HG03108 (cell line): ENCODE measurements at regions not wholly inside any gene's neighbourhood (a gene's known extent, or its start where the extent isn't known, plus 50 kb on each side); places are given as distances from the start of the nearest gene placed in this dataset.

Experiments
- ATAC-seq: cut with Tn5 transposase; IDR thresholded peaks from one replicate; pipeline ENCODE4 v1.9.1; 2021; ENCODE audit warnings: moderate library complexity; ENCODE audit not compliant: unreplicated experiment

GRCh38 chr1:56002231-56002630 lies 577.1 kb downstream of the PLPP3 start:
- no peak for ATAC-seq

- ATAC-seq, result no peak
These were observed 578.9 kb downstream of the PLPP3 start for GRCh38 chr1:56000424-56000823.

- ATAC-seq, result no peak
These were observed 581.8 kb downstream of the PLPP3 start for GRCh38 chr1:55997536-55997935.

- no peak for ATAC-seq
These were observed 585.6 kb downstream of the PLPP3 start for GRCh38 chr1:55993646-55994318.

- no peak for ATAC-seq
These were observed 589.4 kb downstream of the PLPP3 start for GRCh38 chr1:55990007-55990406.

- ATAC-seq, result no peak
These were observed 590.4 kb downstream of the PLPP3 start for GRCh38 chr1:55988963-55989452.

GRCh38 chr1:55987491-55988249 lies 591.7 kb downstream of the PLPP3 start:
- ATAC-seq, result no peak

GRCh38 chr1:55986003-55986402 lies 593.4 kb downstream of the PLPP3 start:
- ATAC-seq, result no peak

- ATAC-seq, result no peak
These were observed 598.2 kb downstream of the PLPP3 start for GRCh38 chr1:55981010-55981650.

GRCh38 chr1:55980582-55980981 lies 598.8 kb downstream of the PLPP3 start:
- no peak for ATAC-seq

GRCh38 chr1:55974714-55975441 lies 604.5 kb downstream of the PLPP3 start:
- no peak for ATAC-seq

GRCh38 chr1:55970526-55971110 lies 608.7 kb downstream of the PLPP3 start:
- ATAC-seq, result no peak

- ATAC-seq, result no peak
These were observed 610.0 kb downstream of the PLPP3 start for GRCh38 chr1:55969322-55969721.

GRCh38 chr1:55968661-55969060 lies 610.7 kb downstream of the PLPP3 start:
- ATAC-seq, result no peak

- ATAC-seq, result no peak
These were observed 613.3 kb downstream of the PLPP3 start for GRCh38 chr1:55965981-55966461.

- ATAC-seq, result no peak
These were observed 616.9 kb downstream of the PLPP3 start for GRCh38 chr1:55962472-55962871.

- ATAC-seq, result no peak
These were observed 620.2 kb downstream of the PLPP3 start for GRCh38 chr1:55959136-55959548.

GRCh38 chr1:55958498-55958897 lies 620.9 kb downstream of the PLPP3 start:
- ATAC-seq, result no peak

GRCh38 chr1:55957276-55957675 lies 622.1 kb downstream of the PLPP3 start:
- ATAC-seq, result no peak

- no peak for ATAC-seq
These were observed 624.2 kb downstream of the PLPP3 start for GRCh38 chr1:55955016-55955621.
